ENCODE measurements at regions not wholly inside any gene's neighbourhood (a gene's known extent, or its start where the extent isn't known, plus 50 kb on each side); places are given as distances from the start of the nearest gene placed in this dataset.

DNA sequence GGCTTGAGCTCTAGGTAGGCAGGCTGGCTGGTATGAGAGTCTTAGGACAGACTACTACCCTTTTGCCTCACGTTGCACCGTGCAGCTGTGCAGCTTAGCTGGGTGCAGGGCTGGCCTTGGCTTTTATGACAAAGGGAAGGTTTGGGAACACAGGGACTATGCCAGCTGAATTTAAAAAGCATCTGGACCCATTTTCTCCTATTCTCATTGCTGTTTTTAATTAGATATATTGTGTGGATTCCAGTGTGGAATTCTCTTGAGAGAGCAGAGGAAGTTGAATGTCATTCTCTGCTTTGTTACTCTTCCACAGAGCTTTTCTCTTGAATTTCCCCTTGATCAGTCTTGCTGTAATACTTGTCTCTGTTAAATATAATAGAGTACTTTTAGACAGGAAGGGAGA, 192.7 kb downstream of the ZNF330 start:
- Histone ChIP-seq H3K27me3 (ENCODE audit: control insufficient read depth in 4 of 4, insufficient read depth in 4 of 4, low read length in 3 of 4) (no peaks in the 10 kb centered on the region), H3K4me1 (ENCODE audit: control insufficient read depth in 4 of 4, insufficient read depth in 4 of 4, low read length in 3 of 4) (no peaks in the 10 kb centered on the region), H3K27ac (ENCODE audit: low read depth in 1 of 2, low read length in 2 of 2) (no peak overlapping the region), H3K9ac (ENCODE audit: low read depth in 1 of 2, low read length in 2 of 2) (no peak overlapping the region), H3K9me3 (ENCODE audit: control insufficient read depth in 4 of 4, low read length in 3 of 4) (no peaks in the 10 kb centered on the region), H3K36me3 (ENCODE audit: control insufficient read depth in 4 of 4, insufficient read depth in 3 of 4, low read depth in 1 of 4, low read length in 3 of 4) (no peaks in the 10 kb centered on the region), H3K4me3 (ENCODE audit: low read depth in 1 of 3, low read length in 3 of 3) (no peak overlapping the region)
- DNase-seq (ENCODE audit: low spot score) = no peak
- TF ChIP-seq RAD21 (IDR thresholded peaks at IDR 0.05) (no peak), JUND (IDR thresholded peaks at IDR 0.05) (no peak), FOXA1 (IDR thresholded peaks at IDR 0.05) (no peak), YY1 (IDR thresholded peaks at IDR 0.05) (no peak), TAF1 (conservative IDR thresholded peaks at IDR 0.05) (no peak), RXRA (IDR thresholded peaks at IDR 0.05) (no peak), GABPA (IDR thresholded peaks at IDR 0.05 in 1 of 2, conservative IDR thresholded peaks at IDR 0.05 in 1 of 2) (no peak)
- TF ChIP-seq, protein P1, sequence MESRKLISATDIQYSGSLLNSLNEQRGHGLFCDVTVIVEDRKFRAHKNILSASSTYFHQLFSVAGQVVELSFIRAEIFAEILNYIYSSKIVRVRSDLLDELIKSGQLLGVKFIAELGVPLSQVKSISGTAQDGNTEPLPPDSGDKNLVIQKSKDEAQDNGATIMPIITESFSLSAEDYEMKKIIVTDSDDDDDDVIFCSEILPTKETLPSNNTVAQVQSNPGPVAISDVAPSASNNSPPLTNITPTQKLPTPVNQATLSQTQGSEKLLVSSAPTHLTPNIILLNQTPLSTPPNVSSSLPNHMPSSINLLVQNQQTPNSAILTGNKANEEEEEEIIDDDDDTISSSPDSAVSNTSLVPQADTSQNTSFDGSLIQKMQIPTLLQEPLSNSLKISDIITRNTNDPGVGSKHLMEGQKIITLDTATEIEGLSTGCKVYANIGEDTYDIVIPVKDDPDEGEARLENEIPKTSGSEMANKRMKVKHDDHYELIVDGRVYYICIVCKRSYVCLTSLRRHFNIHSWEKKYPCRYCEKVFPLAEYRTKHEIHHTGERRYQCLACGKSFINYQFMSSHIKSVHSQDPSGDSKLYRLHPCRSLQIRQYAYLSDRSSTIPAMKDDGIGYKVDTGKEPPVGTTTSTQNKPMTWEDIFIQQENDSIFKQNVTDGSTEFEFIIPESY (IDR thresholded peaks at IDR 0.05) = no peak
- TF ChIP-seq, protein P2, sequence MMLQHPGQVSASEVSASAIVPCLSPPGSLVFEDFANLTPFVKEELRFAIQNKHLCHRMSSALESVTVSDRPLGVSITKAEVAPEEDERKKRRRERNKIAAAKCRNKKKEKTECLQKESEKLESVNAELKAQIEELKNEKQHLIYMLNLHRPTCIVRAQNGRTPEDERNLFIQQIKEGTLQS (IDR thresholded peaks at IDR 0.05) = no peak
- TF ChIP-seq, protein P3, sequence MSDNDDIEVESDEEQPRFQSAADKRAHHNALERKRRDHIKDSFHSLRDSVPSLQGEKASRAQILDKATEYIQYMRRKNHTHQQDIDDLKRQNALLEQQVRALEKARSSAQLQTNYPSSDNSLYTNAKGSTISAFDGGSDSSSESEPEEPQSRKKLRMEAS (IDR thresholded peaks at IDR 0.05) = no peak
- TF ChIP-seq, protein P4, sequence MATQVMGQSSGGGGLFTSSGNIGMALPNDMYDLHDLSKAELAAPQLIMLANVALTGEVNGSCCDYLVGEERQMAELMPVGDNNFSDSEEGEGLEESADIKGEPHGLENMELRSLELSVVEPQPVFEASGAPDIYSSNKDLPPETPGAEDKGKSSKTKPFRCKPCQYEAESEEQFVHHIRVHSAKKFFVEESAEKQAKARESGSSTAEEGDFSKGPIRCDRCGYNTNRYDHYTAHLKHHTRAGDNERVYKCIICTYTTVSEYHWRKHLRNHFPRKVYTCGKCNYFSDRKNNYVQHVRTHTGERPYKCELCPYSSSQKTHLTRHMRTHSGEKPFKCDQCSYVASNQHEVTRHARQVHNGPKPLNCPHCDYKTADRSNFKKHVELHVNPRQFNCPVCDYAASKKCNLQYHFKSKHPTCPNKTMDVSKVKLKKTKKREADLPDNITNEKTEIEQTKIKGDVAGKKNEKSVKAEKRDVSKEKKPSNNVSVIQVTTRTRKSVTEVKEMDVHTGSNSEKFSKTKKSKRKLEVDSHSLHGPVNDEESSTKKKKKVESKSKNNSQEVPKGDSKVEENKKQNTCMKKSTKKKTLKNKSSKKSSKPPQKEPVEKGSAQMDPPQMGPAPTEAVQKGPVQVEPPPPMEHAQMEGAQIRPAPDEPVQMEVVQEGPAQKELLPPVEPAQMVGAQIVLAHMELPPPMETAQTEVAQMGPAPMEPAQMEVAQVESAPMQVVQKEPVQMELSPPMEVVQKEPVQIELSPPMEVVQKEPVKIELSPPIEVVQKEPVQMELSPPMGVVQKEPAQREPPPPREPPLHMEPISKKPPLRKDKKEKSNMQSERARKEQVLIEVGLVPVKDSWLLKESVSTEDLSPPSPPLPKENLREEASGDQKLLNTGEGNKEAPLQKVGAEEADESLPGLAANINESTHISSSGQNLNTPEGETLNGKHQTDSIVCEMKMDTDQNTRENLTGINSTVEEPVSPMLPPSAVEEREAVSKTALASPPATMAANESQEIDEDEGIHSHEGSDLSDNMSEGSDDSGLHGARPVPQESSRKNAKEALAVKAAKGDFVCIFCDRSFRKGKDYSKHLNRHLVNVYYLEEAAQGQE (IDR thresholded peaks at IDR 0.05) = no peak
- WGBS = 75% methylated on average over 2 of the region's 2 CpGs

DNA sequence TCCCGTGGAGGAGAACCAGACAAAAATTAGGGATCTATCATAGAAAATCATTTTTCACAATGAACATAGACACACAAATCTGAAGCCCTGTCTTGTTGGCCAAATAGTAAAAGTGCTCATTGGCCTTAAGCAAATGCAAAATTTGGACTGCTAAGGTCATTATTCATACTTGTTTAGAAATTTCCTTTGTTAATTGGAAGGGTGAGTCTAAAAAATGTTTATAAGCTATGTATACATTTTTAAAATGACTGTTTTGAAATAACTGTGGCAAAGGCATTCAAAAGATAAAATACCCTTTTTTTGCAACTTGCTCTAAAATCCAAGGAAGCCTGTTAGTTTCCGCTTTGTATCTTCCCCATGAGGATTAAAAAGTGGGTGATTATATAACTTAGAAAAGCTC, 195.0 kb downstream of the ZNF330 start:
- no peaks in the 10 kb centered on the region for H3K4me1 ChIP-seq (ENCODE audit: control insufficient read depth in 4 of 4, insufficient read depth in 4 of 4, low read length in 3 of 4)
- TF ChIP-seq, protein P5, sequence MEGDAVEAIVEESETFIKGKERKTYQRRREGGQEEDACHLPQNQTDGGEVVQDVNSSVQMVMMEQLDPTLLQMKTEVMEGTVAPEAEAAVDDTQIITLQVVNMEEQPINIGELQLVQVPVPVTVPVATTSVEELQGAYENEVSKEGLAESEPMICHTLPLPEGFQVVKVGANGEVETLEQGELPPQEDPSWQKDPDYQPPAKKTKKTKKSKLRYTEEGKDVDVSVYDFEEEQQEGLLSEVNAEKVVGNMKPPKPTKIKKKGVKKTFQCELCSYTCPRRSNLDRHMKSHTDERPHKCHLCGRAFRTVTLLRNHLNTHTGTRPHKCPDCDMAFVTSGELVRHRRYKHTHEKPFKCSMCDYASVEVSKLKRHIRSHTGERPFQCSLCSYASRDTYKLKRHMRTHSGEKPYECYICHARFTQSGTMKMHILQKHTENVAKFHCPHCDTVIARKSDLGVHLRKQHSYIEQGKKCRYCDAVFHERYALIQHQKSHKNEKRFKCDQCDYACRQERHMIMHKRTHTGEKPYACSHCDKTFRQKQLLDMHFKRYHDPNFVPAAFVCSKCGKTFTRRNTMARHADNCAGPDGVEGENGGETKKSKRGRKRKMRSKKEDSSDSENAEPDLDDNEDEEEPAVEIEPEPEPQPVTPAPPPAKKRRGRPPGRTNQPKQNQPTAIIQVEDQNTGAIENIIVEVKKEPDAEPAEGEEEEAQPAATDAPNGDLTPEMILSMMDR (IDR thresholded peaks at IDR 0.05; ENCODE audit: low read depth, low read length, missing input control) = no peak
- TF ChIP-seq, protein P1 (IDR thresholded peaks at IDR 0.05) = no peak
- TF ChIP-seq FOXA1 (IDR thresholded peaks at IDR 0.05) (no peak), GABPA (IDR thresholded peaks at IDR 0.05 in 1 of 2, conservative IDR thresholded peaks at IDR 0.05 in 1 of 2) (no peak), RAD21 (IDR thresholded peaks at IDR 0.05) (no peak), HNF4A (conservative IDR thresholded peaks at IDR 0.05) (no peak)
- TF ChIP-seq, protein P2 (IDR thresholded peaks at IDR 0.05) = no peak
- TF ChIP-seq, protein P4 (IDR thresholded peaks at IDR 0.05) = no peak
- 75% methylated on average over 2 of the region's 2 CpGs for WGBS
- no peaks in the 10 kb centered on the region for H3K27me3 ChIP-seq (ENCODE audit: control insufficient read depth in 4 of 4, insufficient read depth in 4 of 4, low read length in 3 of 4)
- no peak overlapping the region for H3K9ac ChIP-seq (ENCODE audit: low read depth in 1 of 2, low read length in 2 of 2)
- H3K4me3 ChIP-seq (ENCODE audit: low read depth in 1 of 3, low read length in 3 of 3) = no peak overlapping the region
- DNase-seq (ENCODE audit: low spot score) = no peak
- no peak overlapping the region for H3K27ac ChIP-seq (ENCODE audit: low read depth in 1 of 2, low read length in 2 of 2)
- no peaks in the 10 kb centered on the region for H3K36me3 ChIP-seq (ENCODE audit: control insufficient read depth in 4 of 4, insufficient read depth in 3 of 4, low read depth in 1 of 4, low read length in 3 of 4)
- H3K9me3 ChIP-seq (ENCODE audit: control insufficient read depth in 4 of 4, low read length in 3 of 4) = no peaks in the 10 kb centered on the region
